ENCODE measurements at regions not wholly inside any gene's neighbourhood (a gene's known extent, or its start where the extent isn't known, plus 50 kb on each side); places are given as distances from the start of the nearest gene placed in this dataset.

GRCh38 chr14:66072190-66073084 is 413.7 kb upstream of the CCDC196 start:
- Histone ChIP-seq H2AFZ (ENCODE audit: low read depth) (no peak overlapping the region), H3K9me2 (no peaks in the 10 kb centered on the region), H3K36me3 (replicated peaks in 1 of 2; ENCODE audit: control insufficient read depth in 1 of 2, insufficient read depth in 2 of 2, low read length in 1 of 2) (no peaks in the 10 kb centered on the region), H3K9ac (no peak overlapping the region), H3K79me2 (ENCODE audit: insufficient read depth) (no peaks in the 10 kb centered on the region), H3K27ac (ENCODE audit: low read depth in 2 of 2, low read length in 1 of 2) (no peak overlapping the region), H3K4me2 (no peak overlapping the region), H4K20me1 (ENCODE audit: insufficient read depth) (no peaks in the 10 kb centered on the region), H3K4me3 (ENCODE audit: low read depth in 2 of 2, low read length in 1 of 2) (no peak overlapping the region), H3K9me3 (no peaks in the 10 kb centered on the region), H3K27me3 (ENCODE audit: insufficient read depth) (no peaks in the 10 kb centered on the region), H3F3A (replicated peaks; ENCODE audit: insufficient read depth) (no peaks in the 10 kb centered on the region), H3K4me1 (ENCODE audit: control insufficient read depth in 1 of 2, insufficient read depth in 2 of 2, low read depth in 1 of 2, low read length in 1 of 2) (peaks cover 0 to 5% of the 10 kb centered on the region in 2 experiments; a peak in 2 of 4 replicates)
- 36% methylated on average over 5 of the region's 5 CpGs for WGBS (ENCODE audit: low lambda C conversion rate)
- TF ChIP-seq YY1 (IDR thresholded peaks at IDR 0.05; ENCODE audit: low read depth) (no peak), FOXJ3 (CRISPR knock-in tag; IDR thresholded peaks at IDR 0.05) (no peak), RAD21 (IDR thresholded peaks at IDR 0.05; ENCODE audit: low read length) (no peak), RXRA (IDR thresholded peaks at IDR 0.05; ENCODE audit: borderline replicate concordance, low read depth) (no peak), GABPA (IDR thresholded peaks at IDR 0.05; ENCODE audit: low read depth) (no peak), JUND (IDR thresholded peaks at IDR 0.05) (no peak), GATA2 (CRISPR knock-in tag; IDR thresholded peaks at IDR 0.05) (no peak), RFX5 (IDR thresholded peaks at IDR 0.05; ENCODE audit: low read length) (no peak)
- CTCF ChIA-PET = interaction anchor here (1.0 to 1.8 kb wide), 5 partner anchors 11 to 1088 kb away, joined by 3 to 6 read pairs (median 3); no protein-coding TSS in a partner anchor
- POLR2A ChIA-PET = no interaction called here
- no peak for DNase-seq

- no peaks in the 10 kb centered on the region for H3K9me2 ChIP-seq
- H2AFZ ChIP-seq (ENCODE audit: low read depth) = no peak overlapping the region
- H3K4me2 ChIP-seq = no peak overlapping the region
- H3F3A ChIP-seq (replicated peaks; ENCODE audit: insufficient read depth) = no peaks in the 10 kb centered on the region
- WGBS (ENCODE audit: low lambda C conversion rate) = 74% methylated on average over 4 of the region's 4 CpGs
- no peaks in the 10 kb centered on the region for H4K20me1 ChIP-seq (ENCODE audit: insufficient read depth)
- ChIA-PET CTCF (interaction anchor here (1.0 to 1.4 kb wide), 2 partner anchors 910 kb away, joined by 3 to 4 read pairs; no protein-coding TSS in a partner anchor), POLR2A (no interaction called here)
- TF ChIP-seq YY1 (IDR thresholded peaks at IDR 0.05; ENCODE audit: low read depth) (no peak), NFIC (IDR thresholded peaks at IDR 0.05; ENCODE audit: borderline replicate concordance) (no peak), RXRA (IDR thresholded peaks at IDR 0.05; ENCODE audit: borderline replicate concordance, low read depth) (no peak), MAX (IDR thresholded peaks at IDR 0.05; ENCODE audit: low read depth) (no peak)
- no peak overlapping the region for H3K4me3 ChIP-seq (ENCODE audit: low read depth in 2 of 2, low read length in 1 of 2)
- H3K4me1 ChIP-seq (ENCODE audit: control insufficient read depth in 1 of 2, insufficient read depth in 2 of 2, low read depth in 1 of 2, low read length in 1 of 2) = peaks cover 0 to 5% of the 10 kb centered on the region in 2 experiments; a peak in 2 of 4 replicates
- H3K9me3 ChIP-seq = no peaks in the 10 kb centered on the region
- H3K9ac ChIP-seq = no peak overlapping the region
- no peaks in the 10 kb centered on the region for H3K79me2 ChIP-seq (ENCODE audit: insufficient read depth)
- H3K36me3 ChIP-seq (replicated peaks in 1 of 2; ENCODE audit: control insufficient read depth in 1 of 2, insufficient read depth in 2 of 2, low read length in 1 of 2) = no peaks in the 10 kb centered on the region
- no peak for DNase-seq
- no peaks in the 10 kb centered on the region for H3K27me3 ChIP-seq (ENCODE audit: insufficient read depth)
- H3K27ac ChIP-seq (ENCODE audit: low read depth in 2 of 2, low read length in 1 of 2) = no peak overlapping the region
These were observed 411.6 kb upstream of the CCDC196 start for GRCh38 chr14:66074537-66074936.

DNA sequence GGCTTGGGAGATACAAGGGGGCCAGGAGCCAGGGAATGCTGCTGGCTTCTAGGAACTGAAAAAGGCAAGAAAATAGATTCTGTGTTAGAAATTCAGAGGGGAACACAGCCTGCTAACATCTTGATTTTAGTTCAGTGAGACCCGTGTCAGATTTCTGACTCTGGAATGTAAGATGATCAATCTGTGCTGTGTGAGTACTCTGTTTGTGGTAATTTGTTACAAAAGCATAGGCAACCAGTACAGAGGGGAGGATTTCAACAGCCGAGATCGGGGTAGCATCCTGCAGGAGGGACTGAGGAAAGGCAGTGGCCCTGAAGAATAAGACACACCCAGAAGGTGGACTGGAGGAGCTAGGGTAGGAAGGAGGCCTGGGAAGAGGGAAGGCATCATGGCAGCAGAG is 410.0 kb upstream of the CCDC196 start:
- Histone ChIP-seq H3K4me1 (ENCODE audit: control insufficient read depth in 1 of 2, insufficient read depth in 2 of 2, low read depth in 1 of 2, low read length in 1 of 2) (peaks cover 0 to 5% of the 10 kb centered on the region in 2 experiments; a peak in 1 of 4 replicates), H3K4me3 (ENCODE audit: low read depth in 2 of 2, low read length in 1 of 2) (no peak overlapping the region), H3K9me3 (no peaks in the 10 kb centered on the region), H3K79me2 (ENCODE audit: insufficient read depth) (no peaks in the 10 kb centered on the region), H3K27me3 (ENCODE audit: insufficient read depth) (no peaks in the 10 kb centered on the region), H3K27ac (ENCODE audit: low read depth in 2 of 2, low read length in 1 of 2) (no peak overlapping the region), H3K9ac (no peak overlapping the region), H4K20me1 (ENCODE audit: insufficient read depth) (no peaks in the 10 kb centered on the region), H2AFZ (ENCODE audit: low read depth) (no peak overlapping the region), H3K9me2 (no peaks in the 10 kb centered on the region), H3F3A (replicated peaks; ENCODE audit: insufficient read depth) (no peaks in the 10 kb centered on the region), H3K36me3 (replicated peaks in 1 of 2; ENCODE audit: control insufficient read depth in 1 of 2, insufficient read depth in 2 of 2, low read length in 1 of 2) (no peaks in the 10 kb centered on the region), H3K4me2 (no peak overlapping the region)
- ChIA-PET CTCF (interaction anchor here (1.0 to 1.4 kb wide), 2 partner anchors 11 to 912 kb away, joined by 4 read pairs; no protein-coding TSS in a partner anchor), POLR2A (no interaction called here)
- DNase-seq = no peak
- 44% methylated on average over 3 of the region's 3 CpGs for WGBS (ENCODE audit: low lambda C conversion rate)
- TF ChIP-seq RXRA (IDR thresholded peaks at IDR 0.05; ENCODE audit: borderline replicate concordance, low read depth) (no peak), FOXM1 (IDR thresholded peaks at IDR 0.05; ENCODE audit: low read depth) (no peak), RFX5 (IDR thresholded peaks at IDR 0.05; ENCODE audit: low read length) (no peak), POLR2AphosphoS5 (IDR thresholded peaks at IDR 0.05; ENCODE audit: low read depth, low read length) (no peak), GABPA (IDR thresholded peaks at IDR 0.05; ENCODE audit: low read depth) (no peak), USF2 (IDR thresholded peaks at IDR 0.05; ENCODE audit: borderline replicate concordance, low read depth, low read length) (no peak), ELF1 (IDR thresholded peaks at IDR 0.05) (no peak), MAX (IDR thresholded peaks at IDR 0.05; ENCODE audit: low read depth) (no peak), CHD2 (IDR thresholded peaks at IDR 0.05; ENCODE audit: low read length, partially characterized antibody) (no peak), MXI1 (IDR thresholded peaks at IDR 0.05; ENCODE audit: low read depth, low read length) (no peak), RAD21 (IDR thresholded peaks at IDR 0.05; ENCODE audit: low read length) (no peak), FOSL2 (IDR thresholded peaks at IDR 0.05; ENCODE audit: borderline replicate concordance, low read depth) (no peak)
- TF ChIP-seq, protein P1, sequence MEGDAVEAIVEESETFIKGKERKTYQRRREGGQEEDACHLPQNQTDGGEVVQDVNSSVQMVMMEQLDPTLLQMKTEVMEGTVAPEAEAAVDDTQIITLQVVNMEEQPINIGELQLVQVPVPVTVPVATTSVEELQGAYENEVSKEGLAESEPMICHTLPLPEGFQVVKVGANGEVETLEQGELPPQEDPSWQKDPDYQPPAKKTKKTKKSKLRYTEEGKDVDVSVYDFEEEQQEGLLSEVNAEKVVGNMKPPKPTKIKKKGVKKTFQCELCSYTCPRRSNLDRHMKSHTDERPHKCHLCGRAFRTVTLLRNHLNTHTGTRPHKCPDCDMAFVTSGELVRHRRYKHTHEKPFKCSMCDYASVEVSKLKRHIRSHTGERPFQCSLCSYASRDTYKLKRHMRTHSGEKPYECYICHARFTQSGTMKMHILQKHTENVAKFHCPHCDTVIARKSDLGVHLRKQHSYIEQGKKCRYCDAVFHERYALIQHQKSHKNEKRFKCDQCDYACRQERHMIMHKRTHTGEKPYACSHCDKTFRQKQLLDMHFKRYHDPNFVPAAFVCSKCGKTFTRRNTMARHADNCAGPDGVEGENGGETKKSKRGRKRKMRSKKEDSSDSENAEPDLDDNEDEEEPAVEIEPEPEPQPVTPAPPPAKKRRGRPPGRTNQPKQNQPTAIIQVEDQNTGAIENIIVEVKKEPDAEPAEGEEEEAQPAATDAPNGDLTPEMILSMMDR (IDR thresholded peaks at IDR 0.05) = no peak

Data from SK-N-SH (cell line).